NT2/D1 (cell line): ENCODE measurements at regions not wholly inside any gene's neighbourhood (a gene's known extent, or its start where the extent isn't known, plus 50 kb on each side); places are given as distances from the start of the nearest gene placed in this dataset.

ENCODE experiments used
- DNase-seq: peaks from one replicate; pipeline ENCODE4 v3.0.0-alpha.2; 2011; ENCODE audit warnings: low read depth, low spot score
- H3K27me3 ChIP-seq: 2 replicates; pipeline ENCODE4 v1.6.0; 2011; ENCODE audit warnings: mild to moderate bottlenecking; ENCODE audit not compliant: insufficient read length, insufficient read depth
- H3K36me3 ChIP-seq: 2 replicates; pipeline ENCODE4 v1.6.1; 2011; ENCODE audit warnings: mild to moderate bottlenecking, low read length, mixed read lengths; ENCODE audit not compliant: insufficient read depth, insufficient read length
- H3K4me1 ChIP-seq: 2 replicates; pipeline ENCODE4 v1.5.1; 2011; ENCODE audit not compliant: insufficient read depth, insufficient read length
- H3K4me3 ChIP-seq: 2 replicates; pipeline ENCODE4 v1.5.1; 2011; ENCODE audit warnings: low read depth; ENCODE audit not compliant: insufficient read length
- H3K9ac ChIP-seq: 2 replicates; pipeline ENCODE4 v1.6.0; 2011; ENCODE audit warnings: low read depth; ENCODE audit not compliant: insufficient read length
- H3K9me3 ChIP-seq: 2 replicates; pipeline ENCODE4 v1.5.1; 2011; ENCODE audit warnings: mild to moderate bottlenecking, low read length; ENCODE audit not compliant: insufficient read depth
- SUZ12 ChIP-seq: IDR thresholded peaks from 2 replicates; pipeline ENCODE4 v1.6.1; 2011; ENCODE audit not compliant: insufficient read length, insufficient read depth; ENCODE audit errors: extremely low read depth
- YY1 ChIP-seq: IDR thresholded peaks from 2 replicates; pipeline ENCODE4 v1.6.1; 2011; ENCODE audit not compliant: insufficient read length, insufficient read depth
- ZNF274 ChIP-seq: IDR thresholded peaks from 2 replicates; pipeline ENCODE4 v1.6.1; 2011; ENCODE audit warnings: mild to moderate bottlenecking, low read depth, low read length

DNA sequence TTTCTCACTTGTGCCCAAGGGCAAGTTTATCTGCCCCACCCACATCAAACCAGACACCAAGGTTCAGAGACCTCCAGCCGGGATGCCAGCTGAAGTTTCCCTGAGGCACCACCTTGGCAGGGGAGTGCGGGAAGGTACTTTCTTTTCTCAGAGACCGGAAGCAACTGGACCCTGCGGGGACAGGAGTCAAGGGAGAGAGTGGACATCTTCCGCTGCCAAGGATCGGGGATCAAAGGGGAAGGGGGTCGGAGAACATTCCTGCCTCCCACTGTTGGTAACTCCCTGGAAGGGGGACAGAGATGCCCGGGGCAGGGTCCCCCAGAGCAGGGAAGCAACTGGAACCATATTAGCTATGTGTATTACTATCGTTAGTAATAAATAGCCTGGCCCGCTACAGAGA, 161.8 kb downstream of the DICER1 start:
- H3K4me1 ChIP-seq, result peaks cover 4% of the 10 kb centered on the region
- no peak overlapping the region for H3K9ac ChIP-seq
- no peak for DNase-seq
- no peak for TF ChIP-seq ZNF274
- TF ChIP-seq SUZ12, result no peak
- TF ChIP-seq YY1, result no peak
- no peak overlapping the region for H3K4me3 ChIP-seq
- H3K36me3 ChIP-seq, result no peaks in the 10 kb centered on the region
- H3K27me3 ChIP-seq, result no peaks in the 10 kb centered on the region
- no peaks in the 10 kb centered on the region for H3K9me3 ChIP-seq

DNA sequence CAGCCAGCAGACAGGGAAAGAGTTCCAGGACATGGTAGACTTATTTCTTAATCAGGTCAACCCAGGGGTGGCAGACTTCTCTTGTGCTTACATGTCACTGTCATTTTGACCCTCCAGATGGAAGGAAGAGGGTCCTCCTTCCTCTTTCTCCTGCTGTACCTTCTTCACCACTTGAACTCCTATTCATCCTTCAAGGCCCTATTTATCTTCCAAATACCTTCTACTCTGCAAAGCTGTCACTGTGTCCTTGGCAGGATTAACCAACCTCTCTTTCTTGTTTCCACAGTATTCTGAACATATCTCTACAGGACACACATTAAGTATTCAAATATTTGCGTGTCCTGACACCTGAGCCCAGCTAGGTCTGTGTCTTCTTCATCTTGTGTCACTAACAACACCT, 163.1 kb downstream of the DICER1 start:
- no peak for DNase-seq
- no peak overlapping the region for H3K9ac ChIP-seq

DNA sequence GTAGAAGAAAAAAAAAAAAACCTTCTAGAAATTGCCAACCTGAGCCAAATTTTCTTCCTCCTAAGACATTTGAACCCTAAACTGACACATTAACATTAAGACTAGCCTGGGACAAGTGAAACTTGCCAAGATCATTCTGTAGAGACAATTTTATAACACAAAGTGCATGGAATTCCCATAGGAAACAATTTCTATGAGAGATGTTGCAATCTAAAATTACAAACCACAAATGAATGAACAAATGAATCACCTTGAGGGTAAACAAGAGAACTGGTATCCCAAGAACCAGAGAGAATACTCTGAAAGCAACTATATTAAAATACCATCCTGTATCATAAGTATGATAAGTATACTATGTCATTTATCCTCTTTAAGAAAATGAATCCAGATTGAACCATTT, 165.3 kb downstream of the DICER1 start:
- no peaks in the 10 kb centered on the region for H3K27me3 ChIP-seq
- no peaks in the 10 kb centered on the region for H3K36me3 ChIP-seq
- DNase-seq, result no peak
- TF ChIP-seq YY1 (no peak), ZNF274 (no peak), SUZ12 (no peak)
- no peaks in the 10 kb centered on the region for H3K9me3 ChIP-seq
- H3K9ac ChIP-seq, result no peak overlapping the region
- H3K4me1 ChIP-seq, result peaks cover 2% of the 10 kb centered on the region
- H3K4me3 ChIP-seq, result no peak overlapping the region

More for the DNA sequence above, 163.1 kb downstream of the DICER1 start:
- Histone ChIP-seq H3K4me3 (no peak overlapping the region), H3K36me3 (no peaks in the 10 kb centered on the region), H3K4me1 (peaks cover 4% of the 10 kb centered on the region), H3K9me3 (no peaks in the 10 kb centered on the region), H3K27me3 (no peaks in the 10 kb centered on the region)
- no peak for TF ChIP-seq YY1
- TF ChIP-seq SUZ12, result no peak
- TF ChIP-seq ZNF274, result no peak

DNA sequence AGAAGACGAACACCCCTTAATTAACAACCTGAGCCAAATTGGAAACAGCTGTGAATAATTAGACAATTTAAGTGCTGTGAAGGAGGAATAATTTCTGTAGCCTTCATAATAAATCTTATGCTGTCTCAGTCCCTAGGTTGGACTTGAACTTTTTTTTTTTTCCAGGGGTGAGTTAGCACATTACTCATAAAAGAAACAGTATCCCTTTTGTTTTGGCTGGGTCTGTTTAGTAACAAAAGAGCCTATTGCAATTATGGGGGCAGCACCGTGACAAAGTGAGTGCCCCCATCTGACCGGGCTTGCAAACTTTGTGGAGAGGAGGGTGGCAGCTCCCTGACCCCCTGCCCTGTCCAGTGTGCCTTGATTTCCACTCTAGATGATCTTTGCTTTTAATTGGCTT, 167.4 kb downstream of the DICER1 start:
- H3K4me1 ChIP-seq, result no peaks in the 10 kb centered on the region
- H3K9ac ChIP-seq, result no peak overlapping the region
- TF ChIP-seq SUZ12, result no peak
- no peaks in the 10 kb centered on the region for H3K27me3 ChIP-seq
- H3K36me3 ChIP-seq, result no peaks in the 10 kb centered on the region
- no peak for DNase-seq
- no peak overlapping the region for H3K4me3 ChIP-seq
- H3K9me3 ChIP-seq, result no peaks in the 10 kb centered on the region

DNA sequence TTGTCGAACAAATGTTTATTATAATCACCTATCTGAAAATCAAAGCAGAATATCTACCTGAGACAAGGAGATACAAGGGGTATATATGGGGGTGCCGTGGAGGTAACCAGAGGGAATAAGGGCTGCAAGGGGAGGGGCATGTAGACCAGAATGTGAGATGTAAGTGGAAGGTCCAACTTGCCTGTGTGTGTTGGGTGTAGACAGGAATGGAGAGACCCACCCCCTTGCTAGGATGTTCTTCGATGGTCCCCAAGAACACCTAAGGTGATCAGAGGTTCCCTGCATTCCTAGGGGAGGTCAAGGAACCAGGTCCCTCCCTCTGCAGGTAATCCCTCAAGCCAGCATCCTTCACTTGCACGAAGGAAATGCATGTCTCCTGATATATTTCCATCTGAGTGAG, 167.9 kb downstream of the DICER1 start:
- TF ChIP-seq SUZ12 (no peak), ZNF274 (no peak), YY1 (no peak)
- no peak for DNase-seq
- Histone ChIP-seq H3K36me3 (no peaks in the 10 kb centered on the region), H3K27me3 (no peaks in the 10 kb centered on the region), H3K9ac (no peak overlapping the region), H3K9me3 (no peaks in the 10 kb centered on the region), H3K4me1 (no peaks in the 10 kb centered on the region), H3K4me3 (no peak overlapping the region)

DNA sequence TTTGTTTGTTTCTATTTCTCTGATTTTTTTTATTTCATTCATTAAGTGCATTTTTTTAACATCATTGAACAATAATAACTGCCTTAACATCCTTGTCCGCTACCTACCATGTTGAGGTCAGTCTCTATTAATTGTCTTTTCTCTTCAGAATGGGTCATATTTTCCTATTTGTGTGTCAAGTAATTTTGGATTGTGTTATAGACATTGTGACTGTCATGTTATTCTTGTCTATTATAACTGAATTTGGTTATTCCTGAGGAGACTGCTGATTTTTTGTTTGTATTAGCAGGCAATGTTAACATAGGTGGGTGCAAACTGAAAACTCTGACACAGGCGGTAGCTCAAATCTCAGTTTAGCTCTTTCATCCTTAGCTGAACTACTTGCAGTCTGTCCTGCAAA, 169.9 kb downstream of the DICER1 start:
- Histone ChIP-seq H3K9me3 (no peaks in the 10 kb centered on the region), H3K36me3 (no peaks in the 10 kb centered on the region), H3K27me3 (no peaks in the 10 kb centered on the region), H3K9ac (no peak overlapping the region), H3K4me3 (no peak overlapping the region), H3K4me1 (no peaks in the 10 kb centered on the region)
- DNase-seq, result no peak
- TF ChIP-seq YY1, result no peak
- TF ChIP-seq SUZ12, result no peak
- no peak for TF ChIP-seq ZNF274

DNA sequence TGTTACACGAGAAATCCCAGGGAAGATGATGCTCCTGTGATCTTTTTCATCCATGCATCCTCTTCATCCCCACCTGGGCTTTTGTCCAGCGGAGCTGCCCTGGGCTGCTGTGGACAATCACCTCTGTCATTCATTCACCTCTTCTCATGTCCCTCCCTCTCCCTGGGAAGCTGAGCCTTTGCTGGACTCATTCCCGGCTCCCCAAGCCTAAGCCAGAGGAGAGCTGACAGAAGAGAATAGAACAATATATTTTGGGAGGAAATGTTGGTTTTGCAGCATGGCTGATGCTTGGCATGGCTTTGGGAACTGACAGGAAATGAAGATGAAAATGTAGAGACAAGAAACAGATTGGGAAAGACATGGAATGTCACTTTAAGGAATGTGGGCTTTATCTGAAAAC, 177.4 kb downstream of the DICER1 start:
- Histone ChIP-seq H3K36me3 (no peaks in the 10 kb centered on the region), H3K9me3 (no peaks in the 10 kb centered on the region), H3K27me3 (no peaks in the 10 kb centered on the region), H3K9ac (no peak overlapping the region), H3K4me3 (no peak overlapping the region), H3K4me1 (no peaks in the 10 kb centered on the region)
- no peak for TF ChIP-seq YY1
- no peak for DNase-seq

DNA sequence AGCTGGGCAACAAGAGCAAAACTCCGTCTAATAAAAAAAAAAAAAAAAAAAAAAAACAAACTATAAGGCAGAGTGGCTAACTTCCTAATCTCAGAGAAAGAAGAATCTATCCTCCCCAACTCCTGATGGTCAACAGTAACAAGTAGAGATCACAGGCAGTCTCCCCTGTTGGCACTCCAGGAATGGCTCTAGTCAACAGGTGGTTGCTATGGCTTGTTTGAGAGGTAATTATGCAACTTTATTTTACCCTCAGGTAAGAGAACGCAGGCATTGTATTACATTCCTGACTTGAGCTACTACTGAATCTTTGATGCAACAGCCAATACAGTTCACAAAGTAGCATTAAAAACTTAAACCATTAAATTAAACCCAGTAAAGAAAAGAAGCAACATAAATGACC, 180.3 kb downstream of the DICER1 start:
- no peak for DNase-seq
- H3K27me3 ChIP-seq, result no peaks in the 10 kb centered on the region
- no peaks in the 10 kb centered on the region for H3K9me3 ChIP-seq
- no peaks in the 10 kb centered on the region for H3K4me1 ChIP-seq
- no peaks in the 10 kb centered on the region for H3K36me3 ChIP-seq
- no peak overlapping the region for H3K9ac ChIP-seq
- H3K4me3 ChIP-seq, result no peak overlapping the region
- TF ChIP-seq YY1 (no peak), SUZ12 (no peak), ZNF274 (no peak)
